CD4-positive, alpha-beta T cell (primary cell): ENCODE measurements at regions not wholly inside any gene's neighbourhood (a gene's known extent, or its start where the extent isn't known, plus 50 kb on each side); places are given as distances from the start of the nearest gene placed in this dataset.

ENCODE experiments used
- ATAC-seq: fragments of 200-7000 bp; cut with Tn5 transposase; one replicate; pipeline ENCODE4 v1.10.0; 2022; ENCODE audit warnings: mild to moderate bottlenecking; ENCODE audit not compliant: poor library complexity
- CTCF ChIA-PET: fragments of 350-600 bp; sonication (Branson Sonifier 250); formaldehyde crosslinking; loops from one replicate; lab custom pipeline; 2021; ENCODE audit warnings: antibody characterized with exemption, inconsistent platforms; lab: Charles Lee
- POLR2A ChIA-PET: fragments of 350-600 bp; sonication (Branson Sonifier 250); formaldehyde crosslinking; loops from one replicate; lab custom pipeline; 2021; ENCODE audit warnings: antibody characterized with exemption, inconsistent platforms; lab: Charles Lee
- DNase-seq, 14 experiments: peaks; one replicate each; pipeline ENCODE4 v3.0.0-alpha.2; 2013 to 2020; ENCODE audit warnings: mixed read lengths in 2 of 14
- H3K27ac ChIP-seq, 2 donors: one replicate each; pipeline versions ENCODE4 v1.5.1 to v1.7.0; 2013; ENCODE audit warnings: low read length in 2 of 2, low read depth in 1 of 2, mild to moderate bottlenecking in 1 of 2
- H3K27me3 ChIP-seq, 2 experiments: 1 replicate in 1 of 2; 2 replicates in 1 of 2; pipeline versions ENCODE4 v1.6.1 to v1.7.0; 2013; ENCODE audit warnings: low read length in 2 of 2, control low read depth in 1 of 2, mild to moderate bottlenecking in 1 of 2, moderate library complexity in 1 of 2; ENCODE audit not compliant: insufficient read depth in 2 of 2, control insufficient read depth in 1 of 2
- H3K36me3 ChIP-seq: one replicate; pipeline ENCODE4 v1.6.1; 2013; ENCODE audit warnings: low read length, control low read depth; ENCODE audit not compliant: insufficient read depth
- H3K4me1 ChIP-seq: one replicate; pipeline ENCODE4 v1.6.1; 2013; ENCODE audit warnings: low read length, control low read depth; ENCODE audit not compliant: insufficient read depth
- H3K4me3 ChIP-seq: one replicate; pipeline ENCODE4 v1.5.1; 2013; ENCODE audit warnings: mild to moderate bottlenecking, low read length, moderate library complexity
- H3K9me3 ChIP-seq, 2 experiments: 1 replicate in 1 of 2; 2 replicates in 1 of 2; pipeline versions ENCODE4 v1.6.1 to v1.7.0; 2013; ENCODE audit warnings: low read length in 2 of 2, mild to moderate bottlenecking in 2 of 2, control low read depth in 1 of 2, moderate library complexity in 1 of 2; ENCODE audit not compliant: control insufficient read depth in 1 of 2, insufficient read depth in 1 of 2
- H3K27ac Mint-ChIP-seq: one replicate; pipeline ENCODE4 v1.8.0; 2020; ENCODE audit warnings: mixed read lengths
- H3K27me3 Mint-ChIP-seq: one replicate; pipeline ENCODE4 v1.8.0; 2021; ENCODE audit warnings: mixed read lengths
- H3K36me3 Mint-ChIP-seq: one replicate; pipeline ENCODE4 v1.8.0; 2021; ENCODE audit warnings: low read depth, mixed read lengths
- H3K4me1 Mint-ChIP-seq: one replicate; pipeline ENCODE4 v1.8.0; 2021; ENCODE audit warnings: low read depth, mixed read lengths
- H3K4me3 Mint-ChIP-seq: one replicate; pipeline ENCODE4 v1.8.0; 2020; ENCODE audit warnings: mild to moderate bottlenecking, mixed read lengths
- H3K9me3 Mint-ChIP-seq: one replicate; pipeline ENCODE4 v1.8.0; 2020; ENCODE audit warnings: mixed read lengths
- intact Hi-C, 2 experiments: fragments of 100-400 bp; cut with DNase I in 1 of 2; cut with micrococcal nuclease in 1 of 2; formaldehyde crosslinking; loops; one replicate each; pipeline versions ENCODE4 v1.15.1 to v1.9.0; 2023 to 2025; cut with DNase I, micrococcal nuclease
- TF ChIP-seq, protein P1 (sequence below): fragments of 200-600 bp; IDR thresholded peaks from one replicate; pipeline ENCODE4 v1.8.0; 2022; ENCODE audit warnings: antibody characterized with exemption, mild to moderate bottlenecking

DNA sequence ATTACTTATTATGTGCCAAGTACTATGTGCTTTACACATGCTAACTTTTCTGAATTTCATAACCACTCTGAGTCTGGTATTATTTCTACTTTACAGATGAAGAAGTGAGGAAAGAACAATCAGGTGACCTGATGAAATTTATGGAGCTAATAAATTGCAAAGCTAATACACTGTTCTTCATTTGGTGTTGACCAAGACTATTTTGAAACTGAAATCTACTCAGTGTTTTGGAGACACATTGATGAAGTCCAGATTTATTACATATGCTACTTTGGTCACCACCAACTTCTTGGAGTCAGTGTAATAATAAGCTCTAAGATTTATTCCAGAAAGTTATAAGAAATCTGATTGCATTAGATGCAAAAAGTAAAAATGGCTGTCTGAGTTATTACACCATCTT lies 637.9 kb downstream of the FAT4 start:
- ATAC-seq: no peak
- Mint-ChIP-seq H3K27ac (no peak overlapping the region), H3K36me3 (no peaks in the 10 kb centered on the region)

DNA sequence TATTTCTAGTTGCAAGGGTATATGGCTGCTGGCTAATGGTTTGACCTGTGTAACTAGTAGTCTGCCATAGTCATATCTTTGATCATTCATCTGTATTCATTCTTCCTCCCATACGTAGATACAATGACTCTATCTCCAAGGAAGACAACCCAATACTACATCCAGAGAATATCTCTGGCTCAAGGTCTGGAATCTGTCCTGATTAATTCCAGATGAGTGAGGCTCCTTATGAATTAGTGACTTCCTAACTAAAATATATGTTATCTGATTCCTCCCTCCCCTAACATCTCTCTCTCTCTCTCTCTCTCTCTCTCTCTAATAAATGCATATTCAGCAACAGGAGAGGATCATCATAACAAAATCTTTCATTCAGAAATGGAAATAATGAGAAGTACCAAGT lies 641.5 kb downstream of the FAT4 start:
- no peak overlapping the region for H3K4me3 Mint-ChIP-seq
- no peaks in the 10 kb centered on the region for H3K9me3 Mint-ChIP-seq
- no peaks in the 10 kb centered on the region for H3K4me1 Mint-ChIP-seq
- H3K36me3 Mint-ChIP-seq: no peaks in the 10 kb centered on the region
- Histone ChIP-seq H3K27me3 (no peaks in the 10 kb centered on the region), H3K4me1 (no peaks in the 10 kb centered on the region), H3K27ac (no peak overlapping the region), H3K36me3 (no peaks in the 10 kb centered on the region), H3K9me3 (no peaks in the 10 kb centered on the region), H3K4me3 (no peak overlapping the region)
- POLR2A ChIA-PET: no interaction called here
- CTCF ChIA-PET: no interaction called here
- no peak overlapping the region for H3K27ac Mint-ChIP-seq
- DNase-seq: no peak
- intact Hi-C loops: no loop called here
- no peaks in the 10 kb centered on the region for H3K27me3 Mint-ChIP-seq
- TF ChIP-seq, protein P1, sequence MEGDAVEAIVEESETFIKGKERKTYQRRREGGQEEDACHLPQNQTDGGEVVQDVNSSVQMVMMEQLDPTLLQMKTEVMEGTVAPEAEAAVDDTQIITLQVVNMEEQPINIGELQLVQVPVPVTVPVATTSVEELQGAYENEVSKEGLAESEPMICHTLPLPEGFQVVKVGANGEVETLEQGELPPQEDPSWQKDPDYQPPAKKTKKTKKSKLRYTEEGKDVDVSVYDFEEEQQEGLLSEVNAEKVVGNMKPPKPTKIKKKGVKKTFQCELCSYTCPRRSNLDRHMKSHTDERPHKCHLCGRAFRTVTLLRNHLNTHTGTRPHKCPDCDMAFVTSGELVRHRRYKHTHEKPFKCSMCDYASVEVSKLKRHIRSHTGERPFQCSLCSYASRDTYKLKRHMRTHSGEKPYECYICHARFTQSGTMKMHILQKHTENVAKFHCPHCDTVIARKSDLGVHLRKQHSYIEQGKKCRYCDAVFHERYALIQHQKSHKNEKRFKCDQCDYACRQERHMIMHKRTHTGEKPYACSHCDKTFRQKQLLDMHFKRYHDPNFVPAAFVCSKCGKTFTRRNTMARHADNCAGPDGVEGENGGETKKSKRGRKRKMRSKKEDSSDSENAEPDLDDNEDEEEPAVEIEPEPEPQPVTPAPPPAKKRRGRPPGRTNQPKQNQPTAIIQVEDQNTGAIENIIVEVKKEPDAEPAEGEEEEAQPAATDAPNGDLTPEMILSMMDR: no peak
- no peak for ATAC-seq

More for the DNA sequence above, 637.9 kb downstream of the FAT4 start:
- no peak overlapping the region for H3K4me3 Mint-ChIP-seq
- no peaks in the 10 kb centered on the region for H3K27me3 ChIP-seq
- no peak overlapping the region for H3K27ac ChIP-seq
- H3K9me3 ChIP-seq: no peaks in the 10 kb centered on the region
- DNase-seq: no peak
- no peaks in the 10 kb centered on the region for H3K4me1 ChIP-seq
- no peaks in the 10 kb centered on the region for H3K9me3 Mint-ChIP-seq
- H3K36me3 ChIP-seq: no peaks in the 10 kb centered on the region
- H3K27me3 Mint-ChIP-seq: no peaks in the 10 kb centered on the region
- TF ChIP-seq, protein P1: no peak
- no peaks in the 10 kb centered on the region for H3K4me1 Mint-ChIP-seq
- intact Hi-C loops: no loop called here
- CTCF ChIA-PET: no interaction called here
- H3K4me3 ChIP-seq: no peak overlapping the region
- POLR2A ChIA-PET: no interaction called here

DNA sequence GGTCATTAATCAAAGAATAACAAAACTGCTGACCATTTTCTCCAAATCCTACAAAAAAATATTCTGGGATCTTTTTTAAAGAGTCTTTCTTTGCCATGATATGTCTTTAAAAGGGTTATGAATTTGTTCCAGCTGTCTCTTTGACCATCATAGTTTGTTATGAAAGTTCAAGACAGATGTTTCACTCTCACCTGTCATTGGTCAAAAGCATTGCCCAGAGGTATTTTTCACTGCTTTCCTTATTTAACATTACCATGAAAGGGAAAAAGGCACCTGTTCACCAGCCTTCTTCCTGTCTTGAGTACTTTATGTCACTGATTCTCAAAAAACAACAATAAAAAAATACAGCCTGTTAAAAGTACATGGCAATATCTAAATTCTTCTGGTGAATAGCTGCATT lies 643.8 kb downstream of the FAT4 start:
- H3K4me1 ChIP-seq: no peaks in the 10 kb centered on the region
- intact Hi-C loops: no loop called here
- CTCF ChIA-PET: no interaction called here
- ATAC-seq: no peak
- H3K27me3 ChIP-seq: no peaks in the 10 kb centered on the region
- Mint-ChIP-seq H3K4me1 (no peaks in the 10 kb centered on the region), H3K27ac (no peak overlapping the region), H3K9me3 (peaks cover 9% of the 10 kb centered on the region), H3K27me3 (no peaks in the 10 kb centered on the region), H3K36me3 (no peaks in the 10 kb centered on the region), H3K4me3 (no peak overlapping the region)
- DNase-seq: no peak
- POLR2A ChIA-PET: no interaction called here
- TF ChIP-seq, protein P1: no peak
- H3K27ac ChIP-seq: no peak overlapping the region
- H3K4me3 ChIP-seq: no peak overlapping the region
- no peaks in the 10 kb centered on the region for H3K36me3 ChIP-seq
- peaks cover 0 to 9% of the 10 kb centered on the region in 2 experiments for H3K9me3 ChIP-seq
